Panc1 (cell line): ENCODE measurements at regions not wholly inside any gene's neighbourhood (a gene's known extent, or its start where the extent isn't known, plus 50 kb on each side); places are given as distances from the start of the nearest gene placed in this dataset.

ENCODE experiments used
- ATAC-seq: fragments of 200-7000 bp; cut with Tn5 transposase; 2 replicates; pipeline ENCODE4 v1.9.1; 2020; ENCODE audit warnings: mild to moderate bottlenecking, moderate library complexity
- BruUV-seq: library from RNA; stranded (reverse); fragments of 400-500 nt; replicated peaks from 2 replicates; lab custom pipeline; 2021; lab: Mats Ljungman, UMichigan
- CTCF ChIA-PET: fragments of 300-600 bp; sonication (Branson Sonifier 250); formaldehyde crosslinking; loops from one replicate; lab custom pipeline; 2022; ENCODE audit warnings: antibody characterized with exemption; lab: Charles Lee
- POLR2A ChIA-PET: fragments of 300-600 bp; sonication (Branson Sonifier 250); formaldehyde crosslinking; loops from one replicate; lab custom pipeline; 2022; ENCODE audit warnings: antibody characterized with exemption; lab: Charles Lee
- DNase-seq: peaks from one replicate; pipeline ENCODE4 v3.0.0-alpha.2; 2010; ENCODE audit warnings: low read depth, low spot score
- H3K27ac ChIP-seq: 2 replicates; pipeline ENCODE4 v1.5.1; 2011; ENCODE audit warnings: mild to moderate bottlenecking, low read length, inconsistent platforms
- H3K27me3 ChIP-seq: fragments of 200-500 bp; sonication (Bioruptor generic); 2 replicates; pipeline ENCODE4 v1.6.0; 2014; ENCODE audit warnings: low read length, inconsistent platforms; ENCODE audit not compliant: control insufficient read depth, insufficient read depth
- H3K36me3 ChIP-seq: fragments of 200-500 bp; sonication (Bioruptor generic); 2 replicates; pipeline ENCODE4 v1.5.1; 2014; ENCODE audit warnings: inconsistent platforms, mild to moderate bottlenecking, low read length, moderate library complexity; ENCODE audit not compliant: control insufficient read depth, insufficient read depth
- H3K4me1 ChIP-seq: 2 replicates; pipeline ENCODE4 v1.5.1; 2011; ENCODE audit warnings: inconsistent platforms, mild to moderate bottlenecking, low read length, moderate library complexity; ENCODE audit not compliant: control insufficient read depth, insufficient read depth
- H3K4me3 ChIP-seq, 2 experiments: 2 replicates each; pipeline ENCODE4 v1.5.1; 2011 to 2012; ENCODE audit warnings: low read depth in 2 of 2, low read length in 2 of 2, mild to moderate bottlenecking in 2 of 2, inconsistent platforms in 1 of 2, moderate library complexity in 1 of 2
- H3K9me3 ChIP-seq: fragments of 200-500 bp; sonication (Bioruptor generic); 2 replicates; pipeline ENCODE4 v1.5.1; 2014; ENCODE audit warnings: low read depth, mild to moderate bottlenecking, inconsistent platforms, low read length, moderate library complexity; ENCODE audit not compliant: control insufficient read depth, insufficient read depth
- CTCF ChIP-seq: fragments of 450-650 bp; IDR thresholded peaks from 2 replicates; pipeline ENCODE4 v1.5.1; 2017; ENCODE audit warnings: mild to moderate bottlenecking
- POLR2AphosphoS5 ChIP-seq: IDR thresholded peaks from 2 replicates; pipeline ENCODE4 v1.6.1; 2012; ENCODE audit warnings: mild to moderate bottlenecking, low read depth, low read length, moderate library complexity
- REST ChIP-seq, 2 experiments: IDR thresholded peaks; 2 replicates each; pipeline ENCODE4 v1.6.1; 2011 to 2012; ENCODE audit warnings: low read depth in 2 of 2, control low read depth in 1 of 2, low read length in 1 of 2, mild to moderate bottlenecking in 1 of 2, moderate library complexity in 1 of 2; ENCODE audit not compliant: insufficient read depth in 1 of 2
- SIN3A ChIP-seq: IDR thresholded peaks from 2 replicates; pipeline ENCODE4 v1.6.1; 2012; ENCODE audit warnings: low read depth, mild to moderate bottlenecking, low read length, moderate library complexity, borderline replicate concordance; ENCODE audit not compliant: insufficient read depth
- TCF7L2 ChIP-seq: IDR thresholded peaks from 2 replicates; pipeline ENCODE4 v1.6.1; 2011; ENCODE audit warnings: mild to moderate bottlenecking, low read depth, low read length, inconsistent platforms
- in situ Hi-C: cut with HindIII; loops from 2 replicates; pipeline ENCODE4 v1.10.0; 2016; ENCODE audit warnings: low sequenced_read_pairs, low pct_unique_long_range_greater_than_20kb
- intact Hi-C: fragments of 100-400 bp; cut with micrococcal nuclease; formaldehyde crosslinking; loops from one replicate; pipeline ENCODE4 v1.10.0; 2022; ENCODE audit not compliant: unreplicated experiment

GRCh38 chr14:45742187-45742586 is 489.2 kb upstream of the MIS18BP1 start:
- H3K4me1 ChIP-seq = no peaks in the 10 kb centered on the region
- H3K4me3 ChIP-seq = no peak overlapping the region
- H3K27ac ChIP-seq = no peak overlapping the region
- BruUV-seq = no TSS peak
- no peak for TF ChIP-seq POLR2AphosphoS5
- TF ChIP-seq REST (IDR thresholded peaks at IDR 0.05; ENCODE audit: insufficient read depth in 1 of 2, low read depth in 2 of 2, low read length in 1 of 2) = no peak
- TF ChIP-seq SIN3A = no peak
- TF ChIP-seq TCF7L2 = no peak
- TF ChIP-seq CTCF = no peak
- no peaks in the 10 kb centered on the region for H3K9me3 ChIP-seq
- no peaks in the 10 kb centered on the region for H3K36me3 ChIP-seq
- no peak for ATAC-seq
- intact Hi-C loops = no loop called here
- in situ Hi-C loops = no loop called here
- CTCF ChIA-PET = no interaction called here
- no peaks in the 10 kb centered on the region for H3K27me3 ChIP-seq
- POLR2A ChIA-PET = no interaction called here
- DNase-seq = no peak

GRCh38 chr14:45728434-45729225 is 475.6 kb upstream of the MIS18BP1 start:
- H3K4me1 ChIP-seq = no peaks in the 10 kb centered on the region
- in situ Hi-C loops (no loop called here), intact Hi-C loops (no loop called here)
- POLR2A ChIA-PET = no interaction called here
- no peaks in the 10 kb centered on the region for H3K9me3 ChIP-seq
- ATAC-seq (no peak), DNase-seq (no peak)
- CTCF ChIA-PET = no interaction called here
- TF ChIP-seq SIN3A = no peak
- no TSS peak for BruUV-seq
- no peaks in the 10 kb centered on the region for H3K36me3 ChIP-seq
- H3K4me3 ChIP-seq = no peak overlapping the region
- H3K27me3 ChIP-seq = no peaks in the 10 kb centered on the region
- no peak overlapping the region for H3K27ac ChIP-seq

GRCh38 chr14:45727133-45727532 is 474.1 kb upstream of the MIS18BP1 start:
- Histone ChIP-seq H3K36me3 (no peaks in the 10 kb centered on the region), H3K27ac (no peak overlapping the region), H3K9me3 (no peaks in the 10 kb centered on the region), H3K4me3 (no peak overlapping the region), H3K4me1 (no peaks in the 10 kb centered on the region), H3K27me3 (no peaks in the 10 kb centered on the region)
- ChIA-PET CTCF (no interaction called here), POLR2A (no interaction called here)
- ATAC-seq (no peak), DNase-seq (no peak)
- in situ Hi-C loops = no loop called here
- no TSS peak for BruUV-seq
- intact Hi-C loops = no loop called here
- no peak for TF ChIP-seq CTCF
- no peak for TF ChIP-seq POLR2AphosphoS5
- no peak for TF ChIP-seq SIN3A
- no peak for TF ChIP-seq REST (IDR thresholded peaks at IDR 0.05; ENCODE audit: insufficient read depth in 1 of 2, low read depth in 2 of 2, low read length in 1 of 2)
